Occipital lobe (tissue), 1 donor: ENCODE measurements at regions not wholly inside any gene's neighbourhood (a gene's known extent, or its start where the extent isn't known, plus 50 kb on each side); places are given as distances from the start of the nearest gene placed in this dataset.
"Not testable (repeated sequence)": the region's sequence is repeated elsewhere in the genome, so short reads cannot be mapped to it uniquely, and the experiment has no call there.

Experiments used
- DNase-seq: peaks from one replicate; lab custom pipeline; 2025; lab: John Stamatoyannopoulos, UW

DNA sequence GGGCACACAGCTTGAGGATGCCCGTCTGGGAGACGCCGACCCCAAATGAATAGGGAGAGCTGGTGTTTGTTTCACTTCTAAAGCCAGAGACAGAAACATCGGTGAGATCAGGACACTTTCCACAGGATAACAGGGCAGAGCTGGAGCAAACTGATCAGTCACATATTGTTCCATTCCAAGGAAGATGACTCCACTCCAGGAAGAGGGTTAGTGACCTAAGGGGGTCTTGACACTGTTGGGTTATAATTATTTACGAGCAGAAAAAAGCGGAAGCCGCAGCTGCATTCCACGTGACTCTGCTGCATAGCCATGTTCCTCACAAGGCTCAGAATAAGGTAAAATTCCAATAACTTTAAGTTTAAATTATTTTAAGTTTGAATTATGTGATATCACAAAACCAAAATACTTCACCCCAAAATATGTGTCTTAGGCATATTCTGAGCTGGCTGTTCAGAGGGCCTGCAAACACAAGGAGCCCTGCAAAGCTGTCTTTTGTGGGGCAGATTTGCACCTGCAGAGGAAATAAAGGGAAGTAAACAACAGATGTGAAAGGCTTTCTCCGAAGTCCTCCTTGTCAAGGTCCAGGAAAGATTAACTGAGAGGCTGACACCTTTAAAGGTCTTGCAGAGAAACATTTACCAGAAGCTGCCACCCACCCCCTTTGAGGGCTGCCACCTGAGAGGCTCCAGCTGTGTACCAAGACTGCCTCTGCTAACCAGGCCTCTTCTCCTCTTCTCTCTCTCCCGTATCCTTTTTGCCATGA is 819.2 kb downstream of the UQCRFS1 start:
- no peak for DNase-seq

DNA sequence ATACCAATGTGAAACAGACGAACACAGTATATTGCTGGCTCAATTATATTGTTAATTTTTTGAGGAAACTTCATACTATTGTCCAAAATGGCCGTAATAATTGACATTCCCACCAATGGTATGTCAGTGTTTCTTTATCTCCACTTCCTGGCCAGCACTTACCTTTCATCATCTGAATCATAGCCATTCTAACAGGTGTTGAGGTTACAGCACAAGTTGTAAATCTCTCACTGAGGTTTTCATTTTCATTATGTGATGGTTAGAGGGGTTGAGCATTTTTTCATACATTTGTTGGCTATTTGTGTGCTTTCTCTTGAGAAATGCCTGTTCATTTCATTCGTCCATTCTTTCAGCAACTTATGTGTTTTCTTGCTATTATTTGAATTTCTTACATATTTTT is 824.0 kb downstream of the UQCRFS1 start:
- DNase-seq, result no peak

DNA sequence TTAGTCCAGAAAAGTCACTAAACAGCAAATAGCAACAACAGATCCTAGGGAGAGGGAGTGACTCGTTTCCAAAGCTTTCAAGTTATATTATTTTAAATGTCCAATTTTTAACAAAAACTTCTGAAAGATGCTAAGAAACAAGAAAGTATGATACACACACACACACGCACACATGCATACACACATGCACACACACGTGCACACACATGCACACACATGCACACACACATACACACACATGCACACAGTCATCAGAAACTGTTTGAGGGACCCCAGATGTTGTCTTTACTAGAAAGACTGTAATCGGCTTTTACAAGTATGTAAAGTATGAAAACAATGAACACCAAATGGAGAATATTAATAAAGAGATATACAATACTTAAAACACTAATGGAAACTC is 825.4 kb downstream of the UQCRFS1 start:
- no peak for DNase-seq

DNA sequence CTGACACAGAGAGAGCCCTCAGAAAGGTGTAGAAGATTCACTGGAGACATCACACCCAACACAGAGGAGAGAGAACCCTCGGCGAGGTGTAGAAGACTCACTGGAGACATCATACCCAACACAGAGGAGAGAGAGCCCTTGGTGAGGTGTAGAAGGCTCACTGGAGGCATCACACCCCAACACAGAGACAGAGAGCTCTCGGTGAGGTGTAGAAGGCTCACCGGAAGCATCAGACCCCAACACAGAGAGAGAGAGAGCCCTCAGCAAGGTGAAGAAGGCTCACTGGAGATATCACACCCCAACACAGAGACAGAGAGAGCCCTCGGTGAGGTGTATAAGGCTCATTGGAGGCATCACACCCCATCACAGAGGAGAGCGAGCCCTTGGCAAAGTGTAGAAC is 826.5 kb downstream of the UQCRFS1 start:
- DNase-seq, result no peak

DNA sequence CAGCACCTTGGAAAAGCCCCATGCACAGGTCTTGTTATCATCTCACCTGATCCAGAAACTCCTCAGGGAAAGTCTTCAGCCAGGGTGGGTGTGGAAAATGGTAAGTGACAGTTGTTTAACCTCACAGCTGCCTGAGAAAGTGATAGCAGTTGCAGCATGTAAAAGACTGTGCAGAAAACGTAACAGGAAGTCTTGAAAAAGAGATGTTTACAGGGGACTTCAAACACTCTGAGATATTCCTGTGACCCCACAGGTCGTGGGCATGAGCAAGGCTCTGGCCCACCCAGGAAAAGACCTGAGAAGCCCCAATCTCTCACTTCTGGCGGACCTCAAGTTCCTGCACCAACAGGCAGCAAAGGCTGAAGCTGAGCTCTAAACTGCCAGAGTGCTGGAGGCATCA is 826.9 kb downstream of the UQCRFS1 start:
- no peak for DNase-seq

DNA sequence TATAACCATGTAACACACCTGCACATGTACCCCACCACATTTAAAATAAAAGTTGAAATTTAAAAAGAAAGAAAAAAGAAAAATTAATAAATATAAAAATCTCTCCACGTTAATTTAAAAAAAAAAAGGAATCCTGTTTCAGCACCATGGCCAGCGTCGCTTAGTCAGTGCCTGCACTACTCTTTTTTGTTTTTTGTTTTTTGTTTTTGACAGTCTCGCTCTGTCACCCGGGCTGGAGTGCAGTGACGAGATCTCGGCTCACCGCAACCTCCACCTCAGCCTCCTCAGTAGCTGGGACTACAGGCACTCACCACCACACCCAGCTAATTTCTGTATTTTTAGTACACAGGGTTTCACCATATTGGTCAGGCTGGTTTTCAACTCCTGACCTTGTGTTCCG is 835.9 kb downstream of the UQCRFS1 start:
- DNase-seq, result no peak

DNA sequence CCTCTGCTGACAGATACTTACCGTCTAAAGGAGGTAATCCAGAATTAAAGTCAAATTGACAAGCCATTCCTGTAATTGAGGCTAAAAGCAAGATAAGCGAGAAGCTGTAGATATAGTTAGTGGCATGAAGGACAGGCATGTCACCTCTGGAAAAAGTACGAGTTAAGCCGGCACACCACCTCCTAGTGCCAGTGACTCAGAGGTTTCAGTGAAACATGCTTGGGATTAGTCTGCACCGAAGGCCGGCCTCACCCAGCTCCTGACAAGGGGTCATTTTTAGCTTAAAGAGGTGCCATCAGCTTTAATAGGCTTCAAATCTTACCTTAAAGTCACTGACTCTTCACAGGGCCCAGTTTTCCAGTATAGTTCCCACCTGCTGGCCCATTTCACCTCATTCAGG is 838.0 kb downstream of the UQCRFS1 start:
- DNase-seq, result no peak

DNA sequence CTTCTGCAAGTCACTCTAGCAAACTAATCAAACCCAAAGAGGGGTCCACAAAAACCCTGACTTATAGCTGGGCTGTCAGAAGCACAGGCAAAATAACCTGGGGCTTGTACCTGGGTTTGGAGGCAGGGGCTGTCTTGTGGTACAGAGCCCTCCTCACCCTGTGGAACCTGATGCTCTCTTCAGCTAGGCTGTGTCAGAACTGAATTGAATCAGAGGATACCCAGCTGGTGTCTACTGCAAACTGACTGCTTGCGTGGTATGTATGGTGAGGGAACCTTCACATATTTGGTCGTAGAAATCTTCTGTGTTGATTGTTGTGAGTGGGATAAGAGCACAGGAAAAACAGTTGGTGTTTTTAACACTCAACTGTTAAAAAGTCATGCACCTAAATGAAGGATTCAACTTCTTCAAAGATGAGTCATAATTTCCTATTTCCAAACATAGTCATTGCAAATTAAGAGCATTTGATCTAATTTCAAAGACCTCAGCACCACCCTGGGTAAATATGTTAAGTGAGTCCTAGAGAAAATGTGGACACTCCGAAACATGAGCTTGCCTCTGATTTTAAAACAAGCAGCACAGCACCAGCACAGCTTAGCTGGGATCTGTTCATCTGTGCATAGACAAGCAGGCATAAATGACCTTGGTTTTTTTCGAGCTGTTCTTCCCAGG is 840.2 kb downstream of the UQCRFS1 start:
- no peak for DNase-seq

DNA sequence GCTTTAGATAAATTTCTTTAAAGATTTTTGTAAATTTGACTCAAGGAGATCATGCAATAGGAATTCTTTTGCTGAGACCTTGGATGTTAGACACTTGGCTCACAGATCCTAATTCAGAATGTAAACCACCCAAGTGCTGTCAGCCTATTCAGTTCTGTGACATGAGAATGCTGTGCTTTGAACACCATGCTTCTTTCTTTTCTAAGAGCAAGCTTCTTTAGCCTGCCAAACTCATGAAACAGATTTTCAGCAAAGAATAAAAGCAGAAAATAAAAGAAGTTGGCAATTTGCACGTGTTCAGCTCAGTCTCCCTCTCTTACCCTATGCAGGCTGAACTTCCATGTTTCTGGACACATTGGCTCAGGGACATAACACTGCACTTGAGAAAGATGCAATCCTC is 845.8 kb downstream of the UQCRFS1 start:
- no peak for DNase-seq

DNA sequence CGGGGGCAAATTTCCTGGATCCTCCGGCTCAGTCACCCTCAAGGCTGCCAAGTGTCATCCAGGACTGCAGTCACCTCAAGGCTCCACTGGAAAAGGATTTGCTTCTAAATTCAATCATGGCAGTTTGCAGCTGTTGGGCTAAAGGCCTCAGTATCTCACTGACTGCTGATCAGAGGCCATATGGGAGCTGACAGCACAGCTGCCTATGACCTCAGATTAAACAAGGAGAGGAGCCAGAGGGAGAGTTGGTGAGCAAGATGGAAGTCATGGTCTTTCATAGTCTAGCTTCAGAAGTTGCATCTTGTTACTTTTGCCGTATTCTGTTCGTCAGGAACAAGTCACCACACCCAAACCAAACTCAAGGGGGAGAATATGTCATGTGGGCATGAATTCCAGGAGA is 849.7 kb downstream of the UQCRFS1 start:
- DNase-seq, result no peak

DNA sequence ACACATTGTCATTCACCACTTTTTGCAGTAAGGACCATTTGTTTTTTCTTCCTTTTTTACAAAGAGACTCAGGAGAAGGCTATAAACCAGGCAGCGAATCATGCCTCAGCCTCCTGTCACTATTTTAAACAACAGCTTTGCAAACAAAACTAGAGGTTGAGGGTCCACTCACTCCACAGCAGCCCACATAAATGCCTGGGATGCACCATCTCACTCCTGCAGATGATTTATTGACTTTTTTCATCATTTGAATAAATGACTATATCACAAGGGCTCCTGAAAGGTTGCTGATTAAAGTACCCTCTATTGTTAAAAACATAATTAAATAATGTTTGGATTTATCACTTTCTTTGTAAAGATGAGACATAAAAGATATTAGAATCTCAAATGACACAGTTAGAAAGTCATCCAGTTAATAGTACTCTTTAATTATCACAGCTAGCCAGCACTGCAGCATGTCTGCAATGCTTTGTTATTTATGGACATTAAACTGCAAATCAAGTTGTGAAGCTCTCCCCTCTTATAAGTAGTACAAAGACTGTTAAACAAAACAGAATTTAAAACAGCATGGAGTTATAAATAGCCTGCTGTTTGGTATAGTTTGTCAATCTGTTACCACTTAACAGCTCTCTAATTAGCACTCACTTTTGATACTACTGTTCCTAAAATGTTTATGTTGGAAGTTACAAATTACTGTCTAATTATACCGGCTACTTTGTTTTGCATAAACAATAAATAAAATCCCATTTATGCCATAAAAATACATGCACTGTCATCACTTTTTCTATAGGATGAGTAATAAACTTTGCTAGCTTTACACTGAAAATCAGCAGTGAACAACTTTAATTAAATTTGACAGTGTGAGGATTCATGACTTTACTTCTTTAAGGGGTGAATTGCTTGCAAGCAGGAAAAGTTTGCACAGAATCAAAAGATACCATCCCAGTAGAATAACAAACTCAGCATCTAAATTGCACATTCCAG is 853.2 kb downstream of the UQCRFS1 start:
- DNase-seq, result no peak

DNA sequence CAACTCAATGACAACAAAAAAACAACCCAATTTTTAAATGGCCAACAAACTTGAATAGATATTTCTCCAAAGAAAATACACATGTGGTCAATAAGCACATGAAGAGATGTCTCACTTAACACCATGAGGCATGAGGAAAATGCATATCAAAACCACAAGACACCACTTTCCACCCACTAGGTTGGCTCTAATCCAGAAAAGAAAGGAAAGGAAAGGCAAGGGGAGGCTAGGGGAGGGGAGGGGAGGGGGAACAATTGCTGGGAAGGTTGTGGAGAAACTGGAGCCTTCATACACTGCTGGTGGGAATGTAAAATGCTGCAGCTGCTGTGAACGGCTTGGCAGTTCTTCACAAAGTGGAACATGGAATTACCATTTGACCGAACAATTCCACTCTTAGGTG is 854.3 kb downstream of the UQCRFS1 start:
- DNase-seq, result no peak

DNA sequence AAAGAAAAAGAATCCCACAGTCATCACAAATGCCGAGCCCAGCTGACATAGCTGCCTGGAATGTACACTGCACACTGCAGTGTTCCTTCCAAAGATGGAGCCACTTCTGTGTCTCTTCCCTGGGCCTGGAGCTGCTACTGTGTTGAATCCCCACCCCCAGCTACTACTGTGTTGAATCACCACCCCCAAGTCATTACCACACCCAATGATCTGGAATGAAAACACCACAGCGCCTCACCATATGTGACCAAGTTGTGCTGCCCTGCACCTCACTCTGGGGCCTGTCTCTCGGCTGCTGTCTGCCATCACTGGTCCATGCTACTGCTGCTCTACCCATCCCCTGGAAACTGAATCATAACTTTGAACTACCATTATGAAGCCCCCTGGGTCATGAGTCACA is 861.2 kb downstream of the UQCRFS1 start:
- DNase-seq, result no peak

DNA sequence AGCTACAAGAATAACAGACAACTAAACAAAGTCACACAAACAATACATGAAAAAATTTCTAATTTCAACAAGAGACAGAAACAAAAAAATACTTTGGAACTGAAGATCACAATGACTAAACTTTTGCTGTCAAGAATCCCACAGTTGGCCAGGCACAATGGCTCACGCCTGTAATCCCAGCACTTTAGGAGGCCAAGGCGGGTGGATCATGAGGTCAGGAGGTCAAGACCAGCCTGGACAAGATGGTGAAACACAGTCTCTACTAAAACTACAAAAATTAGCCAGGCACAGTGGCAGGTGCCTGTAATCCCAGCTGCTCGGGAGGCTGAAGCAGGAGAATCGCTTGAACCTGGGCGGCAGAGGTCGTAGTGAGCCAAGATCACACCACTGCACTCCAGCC is 861.6 kb downstream of the UQCRFS1 start:
- DNase-seq, result not testable (repeated sequence)

DNA sequence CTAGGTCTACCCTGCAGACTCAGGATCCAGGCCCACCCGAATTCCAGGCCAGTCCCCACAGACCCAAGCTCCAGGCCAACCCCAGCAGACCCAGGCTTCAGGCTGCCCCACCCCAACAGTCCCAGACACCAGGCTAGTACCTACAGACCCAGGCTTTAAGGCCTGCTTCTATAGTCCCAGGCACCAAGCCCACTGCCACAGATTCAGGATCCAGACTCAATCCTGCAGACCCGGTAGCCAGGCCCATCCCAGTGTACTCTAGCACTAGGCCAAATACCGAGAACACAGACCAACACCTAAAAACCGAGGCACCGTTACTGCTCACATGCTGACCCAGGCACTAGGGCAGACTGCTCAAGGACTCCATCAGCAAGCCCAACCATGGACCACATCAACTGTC is 862.3 kb downstream of the UQCRFS1 start:
- no peak for DNase-seq

DNA sequence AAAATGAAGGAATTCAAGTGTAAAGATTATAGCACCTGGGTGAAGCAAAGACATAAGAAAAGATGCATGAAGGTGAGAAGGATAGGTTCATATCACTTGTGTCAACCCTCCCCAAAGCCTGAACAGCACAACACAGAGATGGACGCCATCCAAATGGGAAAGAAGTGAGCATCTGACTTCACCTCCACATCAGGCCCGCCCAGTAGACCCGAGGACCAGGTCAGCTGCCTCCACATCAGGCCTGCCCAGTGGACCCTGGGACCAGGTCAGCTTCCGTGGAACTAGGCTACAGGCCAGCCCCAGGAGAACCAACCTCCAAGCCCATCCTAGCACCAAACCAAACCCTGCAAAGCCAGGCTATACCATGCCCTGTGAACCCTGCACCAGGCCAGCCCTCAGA is 862.9 kb downstream of the UQCRFS1 start:
- DNase-seq, result no peak

DNA sequence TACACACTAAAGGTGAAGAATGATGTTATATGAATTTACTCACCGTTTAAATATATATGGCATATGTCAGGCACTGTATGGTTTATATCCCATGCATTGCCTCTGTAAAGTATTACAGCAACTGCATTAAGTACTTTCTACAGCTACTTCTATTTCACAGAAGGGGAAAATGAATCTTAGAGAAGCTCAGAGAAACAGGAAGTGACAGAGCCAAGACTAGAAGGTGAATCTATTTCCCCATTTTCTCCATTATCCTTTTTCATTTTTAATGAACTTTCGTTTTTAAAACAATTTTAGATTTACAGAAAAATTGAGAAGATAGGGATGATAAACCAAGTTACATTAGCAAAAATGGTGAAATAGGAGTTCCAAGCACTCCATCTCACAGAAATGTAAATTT is 863.3 kb downstream of the UQCRFS1 start:
- no peak for DNase-seq

DNA sequence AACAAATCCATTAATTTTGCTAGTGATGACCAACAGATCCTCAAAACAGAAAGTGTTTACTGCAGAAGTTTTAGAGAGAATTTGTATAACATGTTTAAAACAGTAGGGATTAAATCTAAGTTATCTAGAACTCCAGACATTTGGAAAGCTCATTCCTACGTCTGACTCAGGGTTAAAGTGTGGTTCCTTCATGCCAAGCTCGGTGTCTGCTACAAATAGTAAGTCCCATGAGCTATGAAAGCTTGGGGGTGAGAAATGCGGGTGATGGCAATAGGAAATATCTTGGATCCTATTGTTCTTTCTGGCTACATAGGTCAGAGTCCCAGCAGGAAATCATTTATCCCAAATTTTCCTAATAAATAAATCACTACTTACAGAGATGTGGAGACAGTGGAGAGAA is 867.1 kb downstream of the UQCRFS1 start:
- no peak for DNase-seq

DNA sequence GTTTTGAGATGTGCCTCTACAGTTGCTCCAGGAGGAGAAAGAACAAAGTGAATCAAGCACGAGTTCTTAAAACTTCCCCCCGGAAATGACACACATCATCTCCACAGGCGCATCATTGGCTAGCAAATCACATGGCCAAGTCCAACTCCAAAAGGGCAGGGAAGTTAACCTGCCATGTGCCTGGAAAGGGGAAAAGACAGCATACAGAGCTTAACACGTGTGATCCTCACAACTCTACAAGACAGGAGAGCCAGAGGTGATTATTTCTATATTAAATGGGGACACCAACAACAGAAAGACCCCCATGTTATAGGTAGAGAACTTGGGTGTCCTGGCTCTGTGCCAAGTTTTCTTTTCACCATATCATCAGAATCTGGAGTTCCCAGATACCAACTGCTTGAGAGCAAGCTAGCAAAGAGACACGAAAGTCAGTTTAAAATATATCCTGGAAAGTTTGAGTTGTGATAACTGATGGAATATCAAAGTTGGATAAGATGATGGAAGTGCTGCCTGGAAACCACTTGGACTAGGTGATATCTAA is 871.1 kb downstream of the UQCRFS1 start:
- no peak for DNase-seq

DNA sequence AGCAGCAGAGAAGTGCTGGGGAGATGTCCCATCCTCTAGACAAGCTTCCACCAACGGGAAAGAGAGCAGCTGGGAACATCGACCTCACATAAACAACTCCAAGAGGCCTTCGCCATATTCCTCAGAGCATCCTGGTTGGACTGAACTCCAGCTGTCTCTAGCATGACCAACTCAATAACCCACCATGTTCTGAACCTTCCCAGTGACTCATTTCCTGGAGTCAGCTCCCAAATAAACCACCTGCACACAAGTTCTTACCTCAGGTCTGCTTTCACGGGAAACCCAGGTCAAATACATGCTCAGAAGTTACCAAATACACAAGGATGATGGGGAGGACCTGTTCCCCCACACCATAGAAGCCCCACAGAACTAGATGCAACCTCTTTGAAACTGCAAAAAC is 878.5 kb downstream of the UQCRFS1 start:
- no peak for DNase-seq

DNA sequence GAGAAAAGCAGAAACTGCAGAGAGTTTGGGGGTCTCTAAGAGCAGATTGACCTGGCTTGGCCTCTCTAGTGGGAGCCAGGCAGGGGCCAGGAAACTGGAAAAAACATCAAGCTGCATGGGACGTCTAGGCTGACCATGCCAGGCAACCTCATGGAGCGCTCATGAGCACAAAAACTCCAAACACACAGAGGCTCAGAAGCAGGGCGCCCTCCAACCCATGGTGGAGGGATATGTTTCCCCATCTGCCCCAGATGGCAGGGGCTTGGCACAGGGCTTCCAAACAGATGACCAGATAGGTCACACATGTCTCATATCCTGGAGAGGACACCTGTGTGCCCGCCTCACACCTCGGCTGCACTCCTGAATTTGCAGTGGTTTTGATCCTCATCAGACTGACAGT is 879.0 kb downstream of the UQCRFS1 start:
- no peak for DNase-seq

DNA sequence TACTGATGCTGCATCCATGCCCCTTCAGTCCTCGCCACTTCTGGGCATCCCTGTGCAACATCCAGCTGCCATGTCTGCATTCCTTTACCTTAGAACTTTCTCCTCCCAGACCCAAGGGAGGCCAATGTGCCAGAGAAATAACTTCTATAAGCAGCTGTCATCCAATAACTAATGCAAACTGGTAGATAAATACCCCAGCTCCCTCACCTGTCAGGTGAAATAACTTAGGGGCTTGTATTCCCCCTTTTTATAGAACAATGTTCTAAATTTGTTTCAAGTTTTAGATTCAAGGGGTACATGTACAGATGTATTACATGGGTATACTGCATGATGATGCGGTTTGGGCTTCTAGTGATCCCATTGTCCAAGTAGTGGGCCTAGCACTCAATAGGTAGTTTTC is 880.1 kb downstream of the UQCRFS1 start:
- DNase-seq, result no peak
